NOMO-1 treated with DMSO at 0.1 percent for 48 hours (cell line): ENCODE measurements at regions not wholly inside any gene's neighbourhood (a gene's known extent, or its start where the extent isn't known, plus 50 kb on each side); places are given as distances from the start of the nearest gene placed in this dataset.
"Not testable (repeated sequence)": the region's sequence is repeated elsewhere in the genome, so short reads cannot be mapped to it uniquely, and the experiment has no call there.

Experiments used
- DNase-seq: peaks from one replicate; lab custom pipeline; 2025; ENCODE audit not compliant: unreplicated experiment; lab: John Stamatoyannopoulos, UW

GRCh38 chr21:31537872-31538576, 121.5 kb upstream of the SOD1 start:
- no peak for DNase-seq

- no peak for DNase-seq
Measured at GRCh38 chr21:31536138-31536537, 123.4 kb upstream of the SOD1 start.

GRCh38 chr21:31531967-31532366, 127.5 kb upstream of the SOD1 start:
- no peak for DNase-seq

GRCh38 chr21:31530897-31531705, 128.4 kb upstream of the SOD1 start:
- no peak for DNase-seq

- no peak for DNase-seq
Measured at GRCh38 chr21:31530364-31530763, 129.1 kb upstream of the SOD1 start.

- no peak for DNase-seq
Measured at GRCh38 chr21:31529406-31529805, 130.1 kb upstream of the SOD1 start.

GRCh38 chr21:31526040-31526439, 133.5 kb upstream of the SOD1 start:
- DNase-seq: no peak

GRCh38 chr21:31524140-31524539, 135.4 kb upstream of the SOD1 start:
- no peak for DNase-seq

- no peak for DNase-seq
Measured at GRCh38 chr21:31521515-31521914, 138.0 kb upstream of the SOD1 start.

GRCh38 chr21:31520561-31521098, 138.9 kb upstream of the SOD1 start:
- no peak for DNase-seq

GRCh38 chr21:31518580-31518979, 140.9 kb upstream of the SOD1 start:
- DNase-seq: no peak

GRCh38 chr21:31517664-31518414, 141.7 kb upstream of the SOD1 start:
- no peak for DNase-seq

- DNase-seq: no peak
Measured at GRCh38 chr21:31515253-31515652, 144.2 kb upstream of the SOD1 start.

GRCh38 chr21:31514598-31514997, 144.9 kb upstream of the SOD1 start:
- DNase-seq: no peak

- not testable (repeated sequence) for DNase-seq
Measured at GRCh38 chr21:31513541-31513940, 146.0 kb upstream of the SOD1 start.

GRCh38 chr21:31511999-31512398, 147.5 kb upstream of the SOD1 start:
- DNase-seq: not testable (repeated sequence)

- no peak for DNase-seq
Measured at GRCh38 chr21:31511258-31511657, 148.2 kb upstream of the SOD1 start.

- peak; percentile 57 for DNase-seq
Measured at GRCh38 chr21:31509194-31510017, 150.1 kb upstream of the SOD1 start.

- DNase-seq: no peak
Measured at GRCh38 chr21:31505975-31506374, 153.5 kb upstream of the SOD1 start.

GRCh38 chr21:31503939-31504338, 155.6 kb upstream of the SOD1 start:
- DNase-seq: no peak

- no peak for DNase-seq
Measured at GRCh38 chr21:31503467-31503866, 156.0 kb upstream of the SOD1 start.
